T-helper 1 cell (primary cell): ENCODE measurements at regions not wholly inside any gene's neighbourhood (a gene's known extent, or its start where the extent isn't known, plus 50 kb on each side); places are given as distances from the start of the nearest gene placed in this dataset.

Experiments used
- DNase-seq, 5 donors: peaks; one replicate each; pipeline ENCODE4 v3.0.0-alpha.2; 2012 to 2020

DNA sequence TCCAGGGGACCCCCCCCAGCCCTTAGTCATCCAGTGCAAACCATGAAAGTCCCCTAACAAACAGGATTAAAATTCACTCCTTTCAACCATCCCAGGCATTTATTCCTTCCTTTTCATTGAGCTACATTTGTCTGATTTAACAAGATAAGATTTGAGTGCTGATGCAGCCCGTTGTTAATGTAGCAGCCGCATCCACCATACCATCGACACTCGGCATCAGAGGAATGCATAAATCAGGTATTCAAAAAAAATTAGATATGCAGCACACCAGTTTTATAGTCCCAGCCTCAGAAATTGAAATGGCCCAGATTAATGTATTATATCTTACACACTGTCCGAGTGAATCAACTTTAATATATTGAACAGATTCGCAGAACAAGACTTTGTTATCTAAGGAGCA, 676.5 kb upstream of the FANCL start:
- no peak for DNase-seq

- DNase-seq, result no peak
Observed at GRCh38 chr2:58916063-58916462, 674.9 kb upstream of the FANCL start.

GRCh38 chr2:58914733-58915505, 673.8 kb upstream of the FANCL start:
- no peak for DNase-seq

DNA sequence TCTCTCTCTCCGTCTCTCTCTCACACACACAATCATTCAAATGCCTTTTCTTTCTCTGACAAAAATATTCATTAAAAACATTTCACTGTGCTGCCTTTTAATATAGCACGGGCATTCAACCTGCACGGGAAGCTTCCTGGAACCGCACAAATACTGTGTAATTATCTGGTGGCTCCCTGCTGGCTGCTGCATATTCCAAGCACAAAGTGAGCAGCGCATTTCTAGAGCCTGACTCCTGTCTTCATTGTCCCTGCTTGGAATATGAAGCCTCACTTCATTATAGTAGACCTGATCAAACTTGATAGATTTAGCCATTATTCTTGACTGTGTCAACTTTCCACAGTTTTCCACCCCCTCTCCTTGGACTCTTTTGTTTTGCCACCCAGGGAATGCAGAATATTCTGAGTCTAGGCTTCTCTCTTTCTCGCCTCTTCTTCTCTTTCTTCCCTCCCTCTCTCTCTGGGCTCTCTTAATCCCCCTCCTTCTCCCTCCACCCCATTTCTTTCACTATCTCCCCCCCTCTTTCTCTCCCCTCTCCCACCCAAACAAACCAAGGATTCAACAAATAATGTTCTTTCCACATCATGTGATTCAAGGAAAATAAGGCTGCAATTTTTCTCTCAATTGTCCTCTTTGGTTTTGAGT, 672.1 kb upstream of the FANCL start:
- no peak for DNase-seq

DNA sequence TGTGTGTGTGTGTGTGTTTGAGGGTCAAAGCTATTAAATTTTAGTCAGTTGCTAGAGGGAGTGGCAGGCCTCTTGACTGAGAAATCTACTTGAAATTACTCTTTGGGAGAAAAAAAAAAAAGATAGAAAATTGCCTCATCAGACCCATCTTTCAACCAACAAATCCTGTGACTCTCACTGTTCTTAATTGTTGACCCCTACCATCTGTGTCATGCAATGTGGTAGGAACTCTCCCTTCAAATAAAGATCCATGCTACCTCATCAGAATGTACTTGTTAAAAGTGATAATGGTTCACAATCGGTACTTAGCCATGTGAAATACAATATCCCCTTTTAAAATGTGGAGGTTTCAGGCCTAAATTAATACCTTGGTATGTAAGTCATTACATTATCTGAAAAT, 670.8 kb upstream of the FANCL start:
- DNase-seq, result no peak

DNA sequence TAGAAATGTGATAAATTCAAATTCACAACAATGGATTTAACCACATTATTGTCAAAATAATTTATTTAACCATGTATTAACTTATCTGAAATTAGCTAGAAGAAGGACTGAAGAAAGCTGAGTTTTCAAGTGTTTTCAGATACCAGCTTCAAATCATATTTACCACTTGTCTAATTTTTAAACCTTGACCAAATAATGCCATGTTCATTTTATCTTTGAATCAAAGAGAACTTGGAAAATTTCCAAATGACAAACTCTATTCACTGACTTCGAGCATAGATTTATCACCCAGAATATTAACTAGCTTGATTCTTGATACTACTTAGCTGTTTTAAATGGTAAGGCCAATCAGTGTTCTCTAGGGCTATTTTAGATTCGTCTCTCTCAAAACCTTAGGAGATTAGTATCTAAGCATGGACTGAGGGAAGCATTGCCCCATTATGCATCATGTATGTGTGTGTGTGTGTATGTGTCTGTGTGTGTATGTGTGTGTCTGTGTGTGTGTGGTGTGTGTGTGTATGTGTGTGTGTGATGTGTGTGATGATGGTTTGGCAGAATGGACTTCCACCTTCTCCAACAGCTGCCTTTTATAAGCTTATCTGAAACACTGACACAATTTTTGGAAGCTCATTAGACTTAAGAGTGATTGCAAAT, 667.5 kb upstream of the FANCL start:
- no peak for DNase-seq

DNA sequence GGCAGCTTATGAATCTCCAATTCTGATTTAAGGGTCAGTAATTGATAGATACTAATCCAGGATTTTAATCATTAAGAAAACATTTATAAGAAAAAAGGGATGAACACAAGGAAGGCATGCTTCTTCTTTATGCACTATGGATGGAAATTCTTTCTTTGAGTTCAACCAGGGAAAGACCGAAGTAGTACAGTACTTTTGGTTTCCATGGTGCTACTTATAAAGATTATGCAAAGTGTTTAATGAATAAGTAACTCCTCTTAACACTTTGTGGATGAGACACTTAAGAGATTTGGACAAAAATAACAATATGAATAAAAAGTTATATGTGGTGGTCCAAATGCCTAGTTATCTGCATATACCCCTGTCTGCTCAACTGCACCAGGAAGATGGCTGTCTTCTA, 666.5 kb upstream of the FANCL start:
- DNase-seq, result no peak

- no peak for DNase-seq
Observed at GRCh38 chr2:58906081-58906645, 665.0 kb upstream of the FANCL start.

GRCh38 chr2:58904095-58904494, 663.0 kb upstream of the FANCL start:
- DNase-seq, result no peak

GRCh38 chr2:58903427-58903826, 662.3 kb upstream of the FANCL start:
- no peak for DNase-seq

DNA sequence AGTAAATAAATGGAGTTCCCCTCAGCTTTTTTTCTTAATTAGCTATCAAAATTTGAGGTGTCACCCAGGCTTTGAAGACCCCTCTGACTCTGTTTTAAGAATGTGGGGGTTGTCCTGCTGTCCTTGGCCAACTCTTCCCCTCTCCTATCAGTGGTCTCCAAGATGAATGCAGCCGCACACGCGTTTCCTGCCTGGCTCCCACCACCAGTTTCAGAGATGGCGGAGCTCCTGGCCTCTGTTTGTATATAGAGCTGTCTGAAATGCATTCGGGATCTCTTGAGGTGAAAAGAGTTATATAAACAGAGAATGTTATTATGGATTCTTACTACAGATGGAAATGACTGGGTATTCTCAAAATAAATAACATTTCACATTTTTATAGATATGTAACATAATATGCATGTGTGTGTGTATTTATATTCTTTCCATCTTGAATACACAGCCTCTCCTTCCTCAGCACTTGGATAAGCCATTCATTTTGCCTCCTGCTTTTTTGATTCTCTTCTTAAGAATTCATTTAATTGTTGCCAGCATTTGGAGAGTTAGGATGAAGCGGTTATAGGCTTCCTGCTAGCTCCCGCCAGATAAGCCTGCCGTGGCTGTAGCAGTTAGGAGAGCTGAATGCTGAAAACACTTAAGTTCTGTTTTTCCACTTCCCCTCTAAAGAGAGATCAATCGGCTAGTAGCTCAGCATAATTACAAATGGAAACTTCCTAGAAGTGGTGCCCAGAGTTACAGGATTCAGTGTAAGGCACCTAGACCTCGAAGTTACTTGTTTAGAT, 659.3 kb upstream of the FANCL start:
- no peak for DNase-seq

DNA sequence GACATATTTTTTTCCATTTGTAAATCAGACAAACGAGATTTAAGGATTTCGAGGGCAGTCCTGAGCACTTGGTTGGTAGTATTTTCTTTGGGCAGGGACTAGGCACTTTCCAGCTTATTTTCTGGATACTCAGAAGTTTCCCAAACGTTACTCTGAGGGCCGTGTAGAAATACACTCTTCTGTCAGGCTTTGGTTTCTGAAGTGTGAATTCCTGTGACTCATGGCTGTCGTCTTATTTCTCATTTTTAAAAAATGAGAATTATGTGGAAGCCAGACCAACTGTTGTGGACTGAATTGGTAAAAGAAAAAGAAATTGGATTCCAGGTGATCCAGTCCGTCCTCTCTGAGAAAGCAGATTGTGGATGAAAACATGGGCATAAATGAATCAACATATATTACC, 658.6 kb upstream of the FANCL start:
- no peak for DNase-seq

DNA sequence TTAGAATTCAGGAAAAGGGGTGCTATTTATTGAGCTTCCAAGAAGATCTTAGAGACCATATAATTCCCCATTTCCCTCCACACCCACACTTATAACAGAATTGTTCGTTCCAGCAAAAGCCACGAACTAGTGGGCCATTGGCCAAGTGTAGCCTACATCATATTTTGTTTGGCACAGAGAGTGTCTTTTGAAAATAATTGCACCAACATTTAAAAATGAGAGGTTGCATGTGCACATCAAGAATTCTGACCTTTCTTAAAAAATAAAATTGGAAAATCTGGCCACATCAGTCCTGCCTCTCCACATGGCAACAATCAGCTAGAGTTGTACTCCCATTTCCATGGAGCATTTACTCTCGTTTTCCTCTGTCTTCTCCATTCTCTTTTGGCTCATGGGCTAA, 655.5 kb upstream of the FANCL start:
- DNase-seq, result no peak

GRCh38 chr2:58895857-58896256, 654.7 kb upstream of the FANCL start:
- no peak for DNase-seq

DNA sequence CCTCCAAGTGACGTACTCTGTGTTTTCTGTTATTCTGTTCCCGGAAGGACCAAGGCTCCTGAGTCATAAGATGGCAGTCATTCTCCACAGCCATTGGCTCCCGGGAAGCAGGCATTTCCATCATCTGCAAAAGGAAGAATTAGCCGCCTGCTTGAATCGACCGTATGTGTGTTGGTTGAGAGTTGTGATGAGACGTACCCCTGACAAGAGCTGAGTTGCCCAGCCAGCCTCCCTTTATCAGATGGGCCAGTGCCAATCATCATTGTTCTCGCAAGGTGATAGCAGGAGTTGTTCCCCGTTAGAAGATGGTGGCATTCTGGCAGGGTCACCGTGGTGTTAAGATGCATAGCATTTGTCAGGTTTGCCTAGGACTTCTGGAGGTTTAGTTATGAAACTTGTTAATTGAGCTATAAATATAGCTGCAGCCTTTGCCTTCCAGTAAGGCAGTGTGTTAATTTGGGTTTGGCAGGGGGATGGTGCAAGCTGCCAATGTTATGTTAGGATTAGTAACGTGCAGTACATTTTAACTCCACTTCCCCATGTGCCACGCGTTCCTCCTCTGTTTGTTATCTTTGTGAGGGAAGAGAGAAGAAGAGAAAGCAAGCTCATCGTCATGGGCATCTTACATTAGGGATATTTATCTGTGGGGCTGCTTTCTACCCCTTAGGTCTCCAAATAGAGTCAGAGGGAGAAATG, 652.7 kb upstream of the FANCL start:
- DNase-seq, result no peak

DNA sequence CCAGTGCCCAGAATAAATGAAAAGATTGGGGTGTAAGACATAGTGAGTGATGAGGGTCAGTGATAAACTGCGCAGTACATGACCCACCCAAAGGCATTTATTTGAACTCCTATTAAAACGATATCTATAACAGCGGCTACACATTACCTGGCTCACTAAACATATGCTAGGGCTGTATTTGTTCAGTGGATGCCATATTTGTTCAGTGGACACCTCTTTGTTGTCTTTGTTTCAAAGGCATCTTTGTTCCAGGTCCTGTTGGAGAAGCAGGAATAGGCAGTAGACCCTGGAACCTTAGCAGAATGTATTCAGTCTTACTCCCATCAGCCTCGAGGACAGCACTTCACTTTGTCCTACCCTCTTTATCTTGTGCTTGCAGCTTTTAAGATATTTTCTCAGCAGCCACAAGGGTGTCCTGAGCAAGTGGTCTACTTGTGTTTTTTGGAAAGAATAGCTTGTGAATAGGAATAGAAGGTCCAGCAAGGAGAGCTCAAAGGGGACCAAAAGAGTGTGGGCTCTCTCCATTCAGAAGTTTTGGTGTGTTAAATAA, 650.8 kb upstream of the FANCL start:
- DNase-seq, result no peak

- no peak for DNase-seq
Observed at GRCh38 chr2:58890865-58891525, 649.9 kb upstream of the FANCL start.

DNA sequence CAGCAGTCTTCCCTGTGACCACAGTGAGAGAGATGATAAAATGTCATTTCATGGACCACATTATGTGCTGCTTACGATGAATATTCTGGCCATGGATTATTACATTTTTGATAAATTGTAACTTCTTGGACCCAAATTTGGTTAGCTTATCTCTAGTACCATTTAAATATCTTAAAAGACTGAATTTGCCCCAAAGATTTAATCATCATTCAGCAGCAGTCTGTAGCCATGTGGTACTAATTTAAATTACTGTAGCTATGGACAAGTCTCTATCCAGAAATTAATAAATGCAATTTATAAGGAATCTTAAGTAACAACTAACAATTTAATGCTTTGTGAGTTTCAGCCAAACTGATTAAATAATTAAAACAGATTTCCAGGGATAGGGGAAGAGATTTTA, 644.9 kb upstream of the FANCL start:
- no peak for DNase-seq

- no peak for DNase-seq
Observed at GRCh38 chr2:58879834-58880233, 638.7 kb upstream of the FANCL start.

GRCh38 chr2:58878778-58879177, 637.7 kb upstream of the FANCL start:
- DNase-seq, result no peak

- no peak for DNase-seq
Observed at GRCh38 chr2:58876126-58876525, 635.0 kb upstream of the FANCL start.

DNA sequence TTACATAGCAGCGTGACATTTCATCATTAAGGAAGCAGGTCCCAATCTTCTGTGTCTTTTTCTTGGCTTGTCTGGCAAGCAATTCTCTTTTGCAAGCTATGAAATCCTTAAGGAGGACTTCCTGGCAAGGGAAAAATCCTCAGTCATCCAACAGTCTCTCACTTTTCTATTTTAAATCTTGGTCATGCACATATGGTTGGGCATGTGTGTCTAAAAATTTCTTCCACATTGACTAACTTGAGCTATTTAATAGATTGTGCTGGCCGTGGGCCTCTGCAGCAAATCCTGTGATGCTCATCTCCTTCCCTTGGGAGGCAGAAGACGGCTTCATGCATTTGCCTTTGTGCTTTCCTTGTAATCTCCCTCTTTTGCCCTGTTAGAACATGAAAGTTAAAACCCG, 634.3 kb upstream of the FANCL start:
- no peak for DNase-seq
